ENCODE measurements at regions not wholly inside any gene's neighbourhood (a gene's known extent, or its start where the extent isn't known, plus 50 kb on each side); places are given as distances from the start of the nearest gene placed in this dataset.

- no peak for DNase-seq (ENCODE audit: low read depth)
- TF ChIP-seq CTCF (IDR thresholded peaks at IDR 0.05; ENCODE audit: insufficient read depth, low read depth, low read length, missing control alignments): no peak
- no peak overlapping the region for H3K4me3 ChIP-seq (ENCODE audit: low read depth, low read length)
Observed at GRCh38 chr12:87870493-87871460, 158.4 kb downstream of the C12orf50 start.

- DNase-seq (ENCODE audit: low read depth): no peak
Observed at GRCh38 chr12:87870061-87870460, 159.1 kb downstream of the C12orf50 start.

GRCh38 chr12:87866578-87867292, 162.5 kb downstream of the C12orf50 start:
- peak; percentile 50 for TF ChIP-seq CTCF (IDR thresholded peaks at IDR 0.05; ENCODE audit: insufficient read depth, low read depth, low read length, missing control alignments)
- no peak overlapping the region for H3K4me3 ChIP-seq (ENCODE audit: low read depth, low read length)
- DNase-seq (ENCODE audit: low read depth): peak; percentile 16

More at GRCh38 chr12:87870061-87870460, 159.1 kb downstream of the C12orf50 start:
- TF ChIP-seq CTCF (IDR thresholded peaks at IDR 0.05; ENCODE audit: insufficient read depth, low read depth, low read length, missing control alignments): no peak
- H3K4me3 ChIP-seq (ENCODE audit: low read depth, low read length): no peak overlapping the region

GRCh38 chr12:87861791-87862190, 167.4 kb downstream of the C12orf50 start:
- no peak overlapping the region for H3K4me3 ChIP-seq (ENCODE audit: low read depth, low read length)
- TF ChIP-seq CTCF (IDR thresholded peaks at IDR 0.05; ENCODE audit: insufficient read depth, low read depth, low read length, missing control alignments): no peak
- DNase-seq (ENCODE audit: low read depth): no peak

GRCh38 chr12:87853448-87854003, 175.7 kb downstream of the C12orf50 start:
- no peak for DNase-seq (ENCODE audit: low read depth)
- H3K4me3 ChIP-seq (ENCODE audit: low read depth, low read length): no peak overlapping the region
- TF ChIP-seq CTCF (IDR thresholded peaks at IDR 0.05; ENCODE audit: insufficient read depth, low read depth, low read length, missing control alignments): no peak

- DNase-seq (ENCODE audit: low read depth): no peak
- no peak overlapping the region for H3K4me3 ChIP-seq (ENCODE audit: low read depth, low read length)
- no peak for TF ChIP-seq CTCF (IDR thresholded peaks at IDR 0.05; ENCODE audit: insufficient read depth, low read depth, low read length, missing control alignments)
Observed at GRCh38 chr12:87849074-87849473, 180.1 kb downstream of the C12orf50 start.

All from GM12865 (cell line).